Iris pigment epithelial cell (primary cell): ENCODE measurements at regions not wholly inside any gene's neighbourhood (a gene's known extent, or its start where the extent isn't known, plus 50 kb on each side); places are given as distances from the start of the nearest gene placed in this dataset.
A peak's percentile ranks its signal among the peaks of the same experiment; 100 is the strongest.
"Not testable (repeated sequence)": the region's sequence is repeated elsewhere in the genome, so short reads cannot be mapped to it uniquely, and the experiment has no call there.

Experiments
- DNase-seq: peaks from one replicate; pipeline ENCODE4 v3.0.0-alpha.2; 2011; ENCODE audit warnings: low read depth

DNA sequence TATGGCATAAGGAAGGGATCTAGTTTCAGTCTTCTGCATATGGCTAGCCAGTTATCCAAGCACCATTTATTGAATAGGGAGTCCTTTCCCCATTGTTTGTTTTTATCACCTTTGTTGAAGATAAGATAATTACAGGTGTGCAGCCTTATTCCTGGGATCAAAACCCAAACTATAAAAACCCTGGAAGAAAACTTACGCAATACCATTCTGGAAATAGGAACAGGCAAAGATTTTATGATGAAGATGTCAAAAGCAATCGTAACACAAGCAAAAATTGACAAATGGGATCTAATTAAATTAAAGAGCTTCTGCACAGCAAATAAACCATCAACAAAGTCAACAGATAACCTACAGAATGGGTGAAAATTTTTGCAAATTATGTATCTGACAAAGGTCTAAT is 128.5 kb upstream of the DCN start:
- no peak for DNase-seq

DNA sequence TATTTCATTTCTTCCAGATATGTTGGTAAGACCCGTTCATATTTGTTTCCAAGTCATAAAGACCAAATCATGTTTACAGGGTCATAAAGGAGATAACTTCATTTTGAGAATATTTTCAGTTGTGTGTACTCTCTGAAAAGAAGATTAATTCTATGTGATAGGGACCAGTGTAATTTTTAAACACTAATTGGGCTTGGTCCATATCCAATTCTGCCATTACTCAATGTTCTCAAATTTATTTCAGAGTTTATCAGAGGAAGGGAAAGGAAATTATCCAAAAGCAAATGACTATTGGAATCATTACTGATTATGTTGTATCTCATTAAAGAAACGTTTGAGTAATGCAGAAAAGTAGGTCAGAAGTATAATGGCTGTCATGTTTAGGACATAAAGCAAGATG is 126.8 kb upstream of the DCN start:
- no peak for DNase-seq

DNA sequence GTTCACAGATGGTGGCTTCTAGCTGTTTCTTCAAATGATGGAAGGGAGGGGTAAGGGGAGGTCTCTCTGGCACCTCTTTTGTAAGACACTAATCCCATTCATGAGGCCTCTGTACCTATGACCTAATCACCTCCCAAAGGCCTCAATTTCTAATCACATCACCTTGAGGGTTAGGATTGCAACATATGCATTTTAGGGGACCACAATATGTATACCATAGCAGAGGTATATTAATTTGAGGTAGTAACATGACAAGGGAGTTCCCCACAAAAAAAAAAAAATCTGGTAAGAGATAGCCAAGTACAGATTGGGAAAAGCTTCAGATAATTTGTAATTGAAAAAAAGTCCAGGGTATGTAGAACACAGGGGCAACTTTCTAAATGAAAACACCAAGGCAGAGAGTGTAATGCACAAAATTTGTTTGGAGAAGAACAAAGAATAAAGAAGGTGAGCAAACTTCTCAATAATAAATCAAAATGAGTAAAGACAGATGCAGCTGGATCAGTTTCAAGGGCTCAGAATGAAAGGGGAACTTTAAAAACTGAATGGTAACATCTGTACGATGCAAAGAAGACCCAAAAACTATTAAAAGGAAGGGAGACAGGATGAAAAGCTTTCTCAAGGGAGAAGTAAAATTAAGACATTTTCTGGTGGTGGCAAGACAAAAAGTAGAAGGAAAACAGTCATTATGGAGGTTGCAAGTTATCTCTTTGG is 125.5 kb upstream of the DCN start:
- DNase-seq = no peak

DNA sequence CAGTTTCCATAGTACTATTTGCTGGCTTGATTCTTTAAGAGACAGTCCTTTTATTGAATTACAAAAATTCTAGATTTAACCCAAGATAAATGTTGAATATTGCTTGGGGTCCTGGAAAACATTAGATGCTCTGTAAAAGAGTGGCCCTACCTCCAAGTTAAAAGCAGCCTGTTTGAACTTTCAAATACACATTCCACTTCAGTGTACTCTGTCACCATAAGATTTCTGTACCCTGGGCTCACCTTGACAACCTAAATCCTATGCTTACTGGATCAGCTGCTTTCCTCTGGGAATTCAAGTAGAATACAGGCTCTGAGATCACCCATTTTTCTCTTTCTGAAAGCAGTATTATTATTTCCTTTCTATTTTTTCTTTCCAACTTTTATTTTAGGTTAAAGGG is 107.7 kb upstream of the DCN start:
- no peak for DNase-seq

DNA sequence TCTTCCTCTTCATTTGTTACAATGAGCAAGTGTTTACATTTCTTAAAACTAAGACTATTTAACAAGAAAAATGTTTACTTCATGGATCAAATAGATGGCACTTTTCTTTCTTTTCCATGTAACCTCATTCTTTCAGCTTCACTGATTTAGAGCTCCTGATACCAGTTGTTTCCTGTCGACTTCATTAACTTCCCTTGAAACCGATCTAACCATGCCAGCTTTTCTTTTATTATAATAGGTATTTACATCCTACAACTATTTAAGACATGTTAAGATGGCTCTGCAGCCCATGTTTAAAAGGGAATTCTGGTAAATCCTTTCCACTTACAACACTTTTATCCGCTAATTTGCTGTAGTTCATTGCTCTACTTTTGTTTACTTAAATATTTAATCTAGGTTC is 107.3 kb upstream of the DCN start:
- no peak for DNase-seq

DNA sequence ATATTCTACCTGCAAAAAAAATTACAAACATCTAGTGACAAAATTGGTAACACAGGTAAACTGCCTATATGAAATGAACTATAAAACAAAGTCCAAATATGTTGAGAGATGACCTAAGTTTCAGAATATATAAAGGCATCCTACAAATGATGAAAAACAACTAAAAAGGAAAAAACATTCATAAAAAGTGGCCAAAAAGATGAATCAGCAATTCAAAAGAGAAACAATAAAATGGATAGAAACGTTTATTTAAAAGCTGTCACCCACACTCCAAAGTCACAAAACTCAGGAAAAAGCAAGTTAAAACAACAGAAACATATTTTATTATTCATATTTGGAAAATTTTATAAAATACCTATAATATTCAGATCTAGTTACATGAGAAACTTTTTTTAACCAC is 106.5 kb upstream of the DCN start:
- no peak for DNase-seq

DNA sequence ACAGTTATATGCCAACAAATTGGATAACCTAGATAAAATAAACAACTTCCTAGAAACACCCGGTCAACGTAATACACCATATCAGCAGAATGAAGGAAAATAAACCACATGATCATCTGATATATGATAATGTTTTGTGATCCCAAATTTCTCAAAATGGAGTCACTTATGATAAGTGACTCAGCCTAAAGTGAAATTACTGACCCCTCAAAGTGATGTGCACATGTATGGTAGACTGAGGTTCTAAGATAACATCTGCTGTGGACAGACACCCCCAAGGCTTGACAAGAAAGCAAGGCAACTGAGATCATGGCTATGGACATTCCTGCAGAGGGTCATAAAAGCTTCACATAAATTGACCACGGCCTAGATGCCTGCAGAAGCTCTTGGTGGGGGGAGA is 105.1 kb upstream of the DCN start:
- DNase-seq = no peak

DNA sequence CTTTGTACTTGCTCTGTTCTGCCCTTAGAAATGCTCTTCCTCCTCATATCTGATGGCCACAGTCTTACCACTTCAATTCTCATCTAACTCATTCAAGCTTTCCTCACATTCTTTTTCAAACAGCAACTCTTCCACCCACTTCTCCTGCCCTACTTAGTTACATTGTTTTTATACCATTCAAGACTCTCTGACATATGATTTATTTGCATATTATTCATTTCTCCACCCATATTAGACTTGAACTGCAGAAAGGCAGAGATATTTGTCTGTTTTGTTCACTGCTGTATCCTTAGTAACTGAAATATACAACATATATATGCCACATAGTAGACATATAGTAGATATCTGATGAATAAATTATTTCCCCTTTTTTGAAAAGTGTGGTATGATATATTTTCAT is 95.5 kb upstream of the DCN start:
- DNase-seq = no peak

DNA sequence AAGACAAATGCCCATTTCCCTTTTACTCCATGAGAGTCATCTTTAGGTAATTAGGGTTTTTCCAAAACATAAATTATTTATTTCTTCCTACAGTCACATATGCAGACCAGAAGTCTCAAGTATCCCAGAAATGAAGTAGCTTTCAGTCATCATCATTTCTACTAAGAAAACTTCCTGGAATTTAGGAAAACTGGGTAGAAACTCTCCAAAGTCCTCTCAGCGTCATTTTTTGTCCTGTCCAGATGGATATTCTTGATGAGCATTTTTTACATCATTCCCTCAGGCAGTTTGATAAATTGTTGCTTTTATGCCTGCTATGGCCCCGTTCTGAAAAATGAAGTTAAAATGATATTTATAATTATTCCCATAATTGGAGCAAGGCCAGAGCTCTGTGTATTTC is 93.9 kb upstream of the DCN start:
- no peak for DNase-seq

DNA sequence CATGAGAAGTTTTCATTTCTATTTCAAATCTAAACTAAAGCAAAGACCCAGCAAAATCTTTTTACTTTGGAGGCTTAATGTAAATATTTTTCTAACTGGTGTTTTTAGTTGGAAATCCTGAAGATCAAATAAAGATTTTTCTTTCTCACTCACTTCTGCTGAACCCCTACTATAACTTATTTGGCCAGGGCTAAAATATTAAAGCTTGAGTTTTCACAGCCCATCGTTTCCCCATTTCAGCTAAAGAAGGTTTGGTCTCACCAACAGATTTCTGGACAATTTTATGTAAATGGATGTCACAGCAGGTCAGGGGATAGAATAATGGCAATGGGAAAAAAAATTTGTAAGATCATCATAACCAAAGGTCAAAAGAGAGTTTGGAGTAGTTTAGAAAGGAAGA is 92.7 kb upstream of the DCN start:
- no peak for DNase-seq

DNA sequence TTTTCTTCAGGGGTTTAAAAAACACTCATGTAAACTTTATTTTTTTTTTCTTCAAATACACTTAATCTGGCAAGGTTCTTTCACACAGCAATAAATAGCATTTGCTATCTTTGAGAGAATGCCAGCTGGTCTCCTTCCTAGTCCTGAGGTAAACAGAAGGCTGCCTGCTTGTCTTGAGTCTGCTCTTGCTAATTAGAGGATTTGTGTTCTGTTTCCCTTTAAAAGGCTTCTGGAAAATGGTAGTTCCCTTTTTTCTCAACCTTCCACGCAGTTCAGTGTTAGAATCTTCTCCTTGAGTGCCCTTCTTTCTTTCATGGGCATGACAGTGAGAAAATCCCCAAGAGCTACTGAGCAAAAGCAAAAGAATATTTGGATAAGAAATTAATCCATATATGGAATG is 92.3 kb upstream of the DCN start:
- DNase-seq = peak; percentile 75

DNA sequence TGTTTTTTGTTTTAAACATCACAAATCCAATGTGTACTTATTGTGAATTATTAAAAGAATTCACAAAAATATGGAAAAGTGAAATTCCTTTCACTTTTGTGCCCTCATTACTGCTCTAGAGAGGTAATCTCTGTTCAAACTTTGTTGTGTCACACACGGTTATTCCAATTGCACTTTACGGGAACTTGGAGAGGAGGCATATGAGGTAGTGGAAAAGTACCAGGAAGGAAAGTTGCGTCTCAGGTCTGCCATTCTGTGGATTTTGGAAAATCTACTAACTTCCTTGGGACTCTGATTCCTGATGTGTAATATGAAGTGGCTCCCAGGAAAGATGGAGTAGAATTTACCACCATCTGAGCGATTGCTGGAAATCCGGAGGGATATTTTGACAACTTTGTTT is 90.9 kb upstream of the DCN start:
- no peak for DNase-seq

DNA sequence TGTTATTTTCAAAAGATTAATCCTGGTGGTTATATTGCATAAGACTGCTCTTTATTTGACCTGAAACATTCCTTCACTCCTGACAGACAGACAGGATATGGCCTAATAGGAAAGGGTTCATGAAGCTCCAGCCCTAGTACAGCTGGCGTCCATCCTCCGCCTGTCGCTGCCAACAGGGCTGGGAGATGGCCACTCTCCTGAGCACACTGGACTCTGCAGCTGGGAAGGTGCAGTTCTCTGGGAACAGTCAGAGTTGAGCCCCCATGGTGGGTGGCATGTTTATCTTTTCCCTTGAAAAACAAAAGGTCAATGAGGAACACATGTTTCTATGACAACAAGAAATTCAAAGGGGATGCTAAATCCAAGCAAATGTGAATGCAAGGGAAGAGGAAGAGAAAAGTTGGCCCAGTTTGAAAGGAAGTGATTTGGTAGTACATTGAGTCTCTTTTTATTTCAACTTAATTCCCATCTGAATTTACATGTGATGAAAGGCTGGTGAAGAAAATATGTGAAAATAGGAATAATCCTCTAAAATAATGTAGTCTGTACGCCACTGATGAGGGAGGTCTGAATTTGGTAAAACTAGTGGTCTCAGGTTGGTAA is 89.9 kb upstream of the DCN start:
- peak; percentile 62 for DNase-seq

DNA sequence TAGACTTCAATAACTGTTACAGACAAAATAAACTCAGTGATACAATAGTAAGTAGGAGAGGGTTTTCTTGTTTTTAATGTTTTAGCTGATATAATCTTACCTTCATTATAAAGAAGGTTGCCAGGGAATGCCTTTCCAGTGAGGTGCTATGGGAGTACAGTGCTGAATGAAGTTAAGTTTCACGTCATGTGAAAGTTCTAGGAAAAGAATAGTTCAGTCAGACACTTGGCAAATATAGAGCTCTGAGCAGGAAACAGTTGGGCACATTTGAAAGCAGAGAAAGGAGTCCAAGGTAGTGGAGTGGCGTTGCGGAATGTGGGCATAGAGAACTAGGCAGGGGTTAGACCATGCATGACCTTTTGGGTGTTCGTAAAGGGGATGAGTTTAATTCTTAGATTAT is 88.6 kb upstream of the DCN start:
- DNase-seq = peak; percentile 10

DNA sequence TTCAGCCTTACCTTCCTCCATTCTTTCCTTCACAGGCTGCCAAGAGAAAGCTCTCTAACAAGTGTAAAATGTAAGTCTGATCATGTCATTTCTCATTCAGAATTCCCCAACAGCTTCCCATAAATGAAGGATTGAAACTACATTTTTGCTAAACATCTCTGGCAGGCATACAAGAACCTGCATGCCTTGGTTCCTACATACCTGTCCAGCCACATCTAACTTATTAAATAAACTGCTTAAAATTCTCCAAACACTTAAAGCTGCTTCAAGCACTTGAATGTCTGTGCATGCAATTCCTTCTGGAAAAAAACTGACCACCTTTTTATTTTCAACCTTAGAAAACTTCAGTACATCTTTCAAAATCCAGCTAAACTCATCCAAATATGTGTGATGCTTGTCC is 84.4 kb upstream of the DCN start:
- DNase-seq = no peak

DNA sequence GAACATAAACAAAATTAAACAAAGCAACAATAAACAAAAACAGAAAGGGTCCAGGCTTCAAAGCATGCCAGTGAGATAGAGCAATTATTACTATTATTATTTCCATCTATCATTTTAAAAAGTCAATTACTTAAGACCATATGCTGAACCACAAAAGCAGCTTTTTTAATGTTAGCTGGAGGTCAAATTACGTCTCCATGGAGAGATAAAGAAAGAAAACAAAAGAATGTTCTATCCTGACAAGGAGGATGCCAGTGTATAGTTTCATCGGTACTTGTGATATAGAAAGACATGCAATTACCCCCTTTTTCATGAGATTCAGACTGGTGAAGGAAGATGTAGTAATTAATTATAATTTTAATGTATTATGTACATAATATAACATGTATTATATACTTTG is 81.6 kb upstream of the DCN start:
- peak; percentile 49 for DNase-seq

DNA sequence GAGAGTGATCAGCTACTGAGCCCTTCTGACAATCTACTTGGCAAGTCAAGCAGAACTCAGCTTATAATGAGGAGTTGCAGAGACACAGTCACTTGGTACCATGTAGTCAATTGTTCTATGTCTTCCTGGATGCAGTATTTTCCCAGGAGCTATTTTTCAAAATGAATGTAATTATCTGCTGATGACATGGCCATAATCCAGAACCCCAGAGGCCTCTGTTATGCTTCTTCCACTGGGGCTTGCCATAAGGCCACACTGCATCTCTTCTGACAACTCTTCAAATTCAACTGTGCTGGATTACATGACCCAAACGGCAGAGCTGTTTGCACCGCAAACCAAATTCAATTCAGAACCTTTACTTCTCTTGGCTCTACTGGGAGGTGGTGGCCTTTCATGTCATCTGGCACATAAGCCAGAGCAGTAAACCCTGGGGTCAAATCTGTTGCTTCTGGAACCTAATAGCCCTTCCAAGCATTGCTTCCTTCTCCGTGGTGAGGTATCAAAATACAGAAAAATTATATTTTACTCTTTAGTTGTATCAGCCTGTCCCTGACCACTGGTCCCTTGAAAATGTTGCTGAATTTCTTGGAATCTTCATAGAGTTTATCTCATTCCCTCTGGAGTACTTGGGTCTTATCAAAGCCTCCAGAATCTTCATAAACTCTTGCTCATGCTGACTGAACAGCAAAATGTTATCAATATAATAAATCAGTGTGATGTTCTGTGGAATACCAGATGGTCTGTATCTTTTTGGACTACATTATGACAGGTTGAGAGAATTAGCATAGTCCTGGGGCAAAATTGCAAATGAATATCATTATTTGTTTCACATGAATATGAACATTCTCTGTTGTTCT is 79.4 kb upstream of the DCN start:
- DNase-seq = no peak

DNA sequence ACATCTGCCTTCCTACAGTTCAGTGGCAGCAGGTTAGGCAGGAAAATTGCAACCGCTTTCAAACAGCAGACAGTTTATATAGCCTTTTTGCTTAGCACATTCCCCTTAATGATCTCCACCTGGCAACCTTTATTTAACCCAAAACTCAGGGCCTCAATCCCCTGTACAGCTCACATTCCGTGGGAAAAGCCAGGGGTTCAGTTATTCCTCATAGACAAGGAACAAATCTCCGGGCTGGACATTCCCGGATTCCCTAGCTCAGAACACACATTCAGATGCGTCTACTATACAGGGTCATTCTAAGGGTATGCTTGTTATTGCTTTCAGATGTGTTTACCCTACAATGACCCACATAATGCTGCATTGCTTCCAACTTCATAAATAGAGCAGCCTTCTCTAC is 73.8 kb upstream of the DCN start:
- peak; percentile 68 for DNase-seq

DNA sequence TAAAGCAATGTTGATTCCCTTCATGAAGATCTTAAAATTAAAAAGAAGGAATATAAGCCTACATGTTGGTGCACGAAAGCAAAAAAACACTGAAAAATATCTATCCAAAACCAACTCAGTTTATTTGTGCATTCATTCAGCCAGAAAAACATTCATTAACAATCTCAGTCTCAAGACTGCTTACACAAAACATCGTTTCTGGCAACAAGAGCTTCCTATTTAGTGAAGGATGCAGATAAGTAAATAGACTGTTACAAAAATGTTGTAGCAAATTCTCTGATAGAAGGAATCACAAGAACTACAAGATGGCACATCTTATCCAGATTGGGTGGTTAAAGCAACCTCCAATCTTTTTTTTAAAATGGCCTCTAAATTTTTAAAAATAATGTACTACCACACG is 69.7 kb upstream of the DCN start:
- DNase-seq = no peak

DNA sequence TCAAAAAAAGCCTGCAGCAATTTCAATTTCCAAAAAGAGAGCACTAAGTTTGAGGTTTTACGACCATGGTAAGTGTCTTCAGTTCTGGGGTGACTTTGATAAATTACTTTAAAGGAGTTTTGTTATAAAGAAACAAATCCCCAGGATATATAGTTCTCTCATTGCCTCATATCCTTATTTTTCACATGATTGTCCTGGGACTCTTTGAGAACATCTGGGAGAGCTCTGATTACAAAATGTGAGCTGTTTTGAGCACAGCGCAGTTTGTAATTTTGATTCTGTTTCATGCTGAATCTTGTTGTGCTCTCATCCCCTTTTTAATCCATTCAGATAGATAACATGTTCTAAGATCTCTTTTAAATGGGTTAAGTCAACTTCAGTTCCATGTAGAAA is 67.7 kb upstream of the DCN start:
- peak; percentile 57 for DNase-seq

DNA sequence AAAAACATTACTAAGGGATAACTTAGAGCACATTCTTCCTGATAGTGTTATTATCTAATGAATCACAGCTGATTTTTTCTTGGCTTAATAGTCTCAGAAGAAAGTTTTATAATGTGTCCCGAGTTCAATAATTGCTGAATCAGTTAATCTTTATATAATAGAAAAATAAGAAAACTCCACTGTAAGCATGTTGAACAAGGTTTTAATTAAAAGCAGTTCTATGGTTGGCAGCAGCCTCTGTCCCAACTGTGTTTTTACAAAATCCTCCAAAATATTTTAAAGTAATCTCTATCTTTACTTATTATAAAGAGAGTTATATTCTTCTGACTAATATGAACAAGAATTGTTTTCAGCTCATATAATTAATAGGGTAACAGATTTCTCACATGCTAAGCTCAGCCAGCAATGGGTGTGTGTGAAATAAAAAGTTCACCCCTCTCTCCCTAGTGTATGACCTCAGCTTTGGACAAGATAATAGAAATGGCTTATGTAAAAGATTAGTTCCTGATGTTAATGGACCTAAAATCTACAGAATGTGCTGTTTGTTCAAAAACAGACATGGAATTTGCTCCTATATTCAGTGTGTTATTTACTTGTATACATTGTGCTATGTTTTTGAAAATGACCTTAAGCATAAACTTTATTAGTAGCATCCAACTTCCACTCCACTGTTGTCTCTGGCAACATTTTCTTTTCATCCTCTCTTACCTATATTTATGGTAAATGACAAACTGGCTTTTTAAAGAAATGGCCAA is 67.1 kb upstream of the DCN start:
- DNase-seq = no peak

DNA sequence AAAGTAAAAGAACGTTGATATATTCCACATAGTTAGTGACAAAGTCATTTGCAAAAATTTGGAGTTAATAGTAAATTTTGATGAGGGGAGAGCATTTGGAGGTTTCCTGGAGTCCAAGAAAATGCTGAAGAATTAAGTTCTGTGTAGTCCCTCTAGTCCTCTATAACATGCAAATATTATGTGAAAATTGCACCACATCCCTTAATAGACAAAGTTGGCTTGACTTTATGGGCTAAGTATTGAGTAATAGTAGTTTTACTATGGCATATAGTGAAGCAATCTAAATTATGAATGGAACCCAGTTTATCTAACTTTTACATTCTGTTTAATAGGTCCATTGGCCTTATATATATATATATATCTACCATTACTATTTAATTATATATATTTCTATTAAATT is 66.4 kb upstream of the DCN start:
- DNase-seq = no peak

DNA sequence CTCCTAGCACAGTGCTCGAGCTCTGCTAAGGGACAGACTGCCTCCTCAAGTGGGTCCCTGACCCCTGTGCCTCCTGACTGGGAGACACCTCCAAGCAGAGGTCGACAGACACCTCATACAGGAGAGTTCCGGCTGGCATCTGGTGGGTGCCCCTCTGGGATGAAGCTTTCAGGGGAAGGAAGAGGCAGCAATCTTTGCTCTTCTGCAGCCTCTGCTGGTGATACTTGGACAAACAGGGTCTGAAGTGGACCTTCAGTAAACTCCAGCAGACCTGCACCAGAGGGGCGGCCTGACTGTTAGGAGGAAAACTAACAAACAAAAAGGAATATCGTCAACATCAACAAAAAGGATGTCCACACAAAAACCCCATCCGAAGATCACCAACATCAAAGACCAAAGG is 60.6 kb upstream of the DCN start:
- DNase-seq = not testable (repeated sequence)
